Stimulated activated memory B cell treated with anti-CD40 and anti-IgM and Interleukin-4, amounts not matched to agents 10 μg/mL and 1 μg/mL and 100 μg/mL, for 72 hours (primary cell): ENCODE measurements at regions not wholly inside any gene's neighbourhood (a gene's known extent, or its start where the extent isn't known, plus 50 kb on each side); places are given as distances from the start of the nearest gene placed in this dataset.
"Not testable (repeated sequence)": the region's sequence is repeated elsewhere in the genome, so short reads cannot be mapped to it uniquely, and the experiment has no call there.

Experiments used
- ATAC-seq: fragments of 150-1000 bp; cut with Tn5 transposase; 2 replicates; pipeline ENCODE4 v1.10.0; 2021
- H3K27ac Mint-ChIP-seq: one replicate; pipeline ENCODE4 v1.8.0; 2022; ENCODE audit warnings: mild to moderate bottlenecking, mixed read lengths
- H3K27me3 Mint-ChIP-seq: one replicate; pipeline ENCODE4 v1.8.0; 2022; ENCODE audit warnings: mixed read lengths
- H3K36me3 Mint-ChIP-seq: one replicate; pipeline ENCODE4 v1.8.0; 2022; ENCODE audit warnings: mixed read lengths
- H3K4me1 Mint-ChIP-seq: one replicate; pipeline ENCODE4 v1.8.0; 2022; ENCODE audit warnings: mixed read lengths
- H3K4me3 Mint-ChIP-seq: one replicate; pipeline ENCODE4 v1.8.0; 2022; ENCODE audit warnings: mild to moderate bottlenecking, moderate library complexity, mixed read lengths
- H3K9me3 Mint-ChIP-seq: one replicate; pipeline ENCODE4 v1.8.0; 2022; ENCODE audit warnings: mixed read lengths

DNA sequence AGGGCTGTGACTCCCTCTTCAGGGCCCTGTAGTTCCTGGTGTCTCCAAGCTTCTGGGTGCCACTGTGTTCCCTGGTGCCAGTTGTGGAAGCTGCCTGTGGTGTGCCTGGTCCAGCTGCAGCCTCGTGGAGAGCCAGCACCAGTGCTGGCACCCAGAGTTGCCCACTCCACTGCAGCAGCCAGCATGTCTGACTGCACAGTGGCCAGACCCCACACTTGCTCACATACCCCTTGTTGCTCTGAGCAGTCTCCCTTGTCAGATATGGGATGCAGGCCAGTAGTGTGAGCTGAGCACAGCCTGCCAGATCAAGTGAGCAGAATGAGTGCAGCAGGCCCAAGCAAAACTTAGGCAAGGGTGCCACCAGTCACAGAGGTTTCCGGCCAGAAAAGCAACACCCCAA lies 108.6 kb downstream of the ZMAT1 start:
- ATAC-seq: no peak
- Mint-ChIP-seq H3K9me3 (peaks cover 3% of the 10 kb centered on the region), H3K27me3 (peaks cover 33% of the 10 kb centered on the region), H3K36me3 (no peaks in the 10 kb centered on the region), H3K4me1 (no peaks in the 10 kb centered on the region), H3K4me3 (no peak overlapping the region), H3K27ac (no peak overlapping the region)

- not testable (repeated sequence) for H3K9me3 Mint-ChIP-seq, H3K36me3 Mint-ChIP-seq, H3K4me1 Mint-ChIP-seq, ATAC-seq, H3K27ac Mint-ChIP-seq, H3K4me3 Mint-ChIP-seq
- H3K27me3 Mint-ChIP-seq: peaks cover 15% of the 10 kb centered on the region
Measured at GRCh38 chrX:101817739-101818138, 114.1 kb downstream of the ZMAT1 start.

GRCh38 chrX:101813200-101813599 lies 118.6 kb downstream of the ZMAT1 start:
- H3K4me3 Mint-ChIP-seq: no peak overlapping the region

GRCh38 chrX:101803451-101803850 lies 128.4 kb downstream of the ZMAT1 start:
- no peak for ATAC-seq
- Mint-ChIP-seq H3K27me3 (no peaks in the 10 kb centered on the region), H3K36me3 (no peaks in the 10 kb centered on the region), H3K9me3 (peaks cover 3% of the 10 kb centered on the region), H3K4me1 (no peaks in the 10 kb centered on the region), H3K4me3 (no peak overlapping the region), H3K27ac (no peak overlapping the region)

More at GRCh38 chrX:101813200-101813599, 118.6 kb downstream of the ZMAT1 start:
- Mint-ChIP-seq H3K27ac (no peak overlapping the region), H3K4me1 (no peaks in the 10 kb centered on the region), H3K27me3 (no peaks in the 10 kb centered on the region), H3K36me3 (no peaks in the 10 kb centered on the region), H3K9me3 (no peaks in the 10 kb centered on the region)
- no peak for ATAC-seq

DNA sequence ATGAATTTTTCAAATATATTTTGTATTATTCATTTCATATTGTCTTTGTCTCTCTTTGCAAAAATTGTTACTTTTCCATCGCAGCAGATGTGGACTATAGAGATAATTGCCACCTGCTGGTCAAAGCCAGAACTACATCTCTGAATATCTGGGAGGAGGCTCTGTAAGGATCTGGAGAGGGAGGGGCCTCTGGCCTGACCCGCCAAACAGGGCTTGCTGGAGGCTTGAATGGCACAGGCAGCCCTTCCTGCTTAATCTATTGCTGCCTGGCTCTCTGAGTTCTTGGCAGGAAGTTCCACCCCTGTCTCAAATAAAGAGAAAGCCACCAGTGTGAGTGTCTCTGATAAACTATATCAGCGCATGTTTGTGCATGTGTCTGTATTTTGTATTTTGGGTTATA lies 132.4 kb downstream of the ZMAT1 start:
- peak; percentile 95 for ATAC-seq
- H3K4me1 Mint-ChIP-seq: no peaks in the 10 kb centered on the region
- no peaks in the 10 kb centered on the region for H3K9me3 Mint-ChIP-seq
- H3K4me3 Mint-ChIP-seq: peak overlapping the region; percentile 38
- no peak overlapping the region for H3K27ac Mint-ChIP-seq
- no peaks in the 10 kb centered on the region for H3K27me3 Mint-ChIP-seq
- no peaks in the 10 kb centered on the region for H3K36me3 Mint-ChIP-seq

DNA sequence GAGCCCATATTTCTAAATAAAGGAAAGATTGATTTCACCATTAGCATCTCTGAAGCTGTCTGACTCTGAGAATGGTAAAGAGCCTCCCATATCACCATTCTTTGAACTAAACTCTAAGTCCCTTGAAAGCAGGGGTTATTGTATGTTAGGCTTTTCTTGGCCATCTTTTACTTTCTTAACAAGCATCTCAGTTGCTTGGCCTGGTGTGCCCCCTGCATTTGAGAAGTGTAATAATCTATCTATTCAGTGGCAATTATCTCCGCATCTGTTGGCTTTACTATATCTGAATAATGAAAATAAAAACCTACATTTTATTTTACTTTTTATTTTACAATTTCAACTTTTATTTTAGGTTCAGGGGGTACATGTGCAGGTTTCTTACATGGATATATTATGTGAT lies 128.3 kb upstream of the ARMCX2 start:
- no peaks in the 10 kb centered on the region for H3K36me3 Mint-ChIP-seq

GRCh38 chrX:101785142-101785541 lies 125.5 kb upstream of the ARMCX2 start:
- Mint-ChIP-seq H3K36me3 (no peaks in the 10 kb centered on the region), H3K27me3 (no peaks in the 10 kb centered on the region), H3K9me3 (no peaks in the 10 kb centered on the region), H3K4me1 (no peaks in the 10 kb centered on the region), H3K4me3 (no peak overlapping the region), H3K27ac (no peak overlapping the region)
- no peak for ATAC-seq

More for the DNA sequence above, 128.3 kb upstream of the ARMCX2 start:
- Mint-ChIP-seq H3K27me3 (no peaks in the 10 kb centered on the region), H3K4me1 (no peaks in the 10 kb centered on the region), H3K27ac (no peak overlapping the region), H3K9me3 (no peaks in the 10 kb centered on the region), H3K4me3 (no peak overlapping the region)
- no peak for ATAC-seq

DNA sequence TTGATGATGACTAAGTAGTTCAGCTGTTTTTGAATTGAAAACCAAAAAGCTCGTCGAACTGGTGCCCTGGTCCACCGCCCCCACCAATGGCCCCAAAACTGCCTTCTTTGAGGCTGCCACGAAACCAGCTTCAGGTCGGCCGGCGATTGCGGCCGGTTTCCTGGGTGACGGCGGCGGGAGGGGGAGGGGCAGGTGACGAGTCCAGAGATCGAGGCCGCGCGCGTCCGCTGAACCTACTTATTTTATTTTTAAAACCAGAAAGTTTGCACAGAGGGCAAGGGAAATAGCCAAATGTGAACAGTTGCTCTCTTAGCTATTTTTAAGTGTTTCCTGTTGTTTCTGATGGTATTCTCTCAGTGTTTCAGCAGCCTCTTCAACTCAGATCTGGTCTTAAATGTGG lies 120.8 kb upstream of the ARMCX2 start:
- H3K9me3 Mint-ChIP-seq, H3K27ac Mint-ChIP-seq, ATAC-seq, H3K27me3 Mint-ChIP-seq, H3K4me1 Mint-ChIP-seq, H3K4me3 Mint-ChIP-seq, H3K36me3 Mint-ChIP-seq: not testable (repeated sequence)

DNA sequence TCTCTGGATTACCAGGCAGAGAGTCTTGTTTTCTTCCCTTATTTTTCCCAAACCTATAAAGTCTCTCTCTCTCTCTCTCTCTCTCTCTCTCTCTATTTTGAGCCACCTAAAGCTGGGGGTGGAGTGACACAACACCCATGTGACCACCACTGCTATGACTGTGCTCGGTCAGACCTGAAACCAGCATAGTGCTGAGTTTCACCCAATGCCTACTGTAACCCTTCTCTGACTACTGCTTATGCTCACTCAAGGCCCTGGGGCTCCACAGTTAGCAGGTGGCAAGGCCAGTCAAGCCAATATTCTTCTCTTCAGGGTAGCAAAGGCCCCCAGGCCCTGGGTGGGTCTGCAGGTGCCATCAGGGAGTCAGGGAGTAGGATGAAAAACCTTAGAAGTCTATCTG lies 114.7 kb upstream of the ARMCX2 start:
- no peaks in the 10 kb centered on the region for H3K27me3 Mint-ChIP-seq
- peaks cover 6% of the 10 kb centered on the region for H3K9me3 Mint-ChIP-seq
- no peak overlapping the region for H3K27ac Mint-ChIP-seq
- no peaks in the 10 kb centered on the region for H3K4me1 Mint-ChIP-seq
- H3K36me3 Mint-ChIP-seq: no peaks in the 10 kb centered on the region
- ATAC-seq: no peak
- H3K4me3 Mint-ChIP-seq: no peak overlapping the region

GRCh38 chrX:101764538-101764937 lies 104.9 kb upstream of the ARMCX2 start:
- no peaks in the 10 kb centered on the region for H3K4me1 Mint-ChIP-seq
- H3K27ac Mint-ChIP-seq: no peak overlapping the region
- H3K36me3 Mint-ChIP-seq: no peaks in the 10 kb centered on the region
- no peak overlapping the region for H3K4me3 Mint-ChIP-seq
- no peak for ATAC-seq
- H3K27me3 Mint-ChIP-seq: no peaks in the 10 kb centered on the region
- H3K9me3 Mint-ChIP-seq: no peaks in the 10 kb centered on the region

DNA sequence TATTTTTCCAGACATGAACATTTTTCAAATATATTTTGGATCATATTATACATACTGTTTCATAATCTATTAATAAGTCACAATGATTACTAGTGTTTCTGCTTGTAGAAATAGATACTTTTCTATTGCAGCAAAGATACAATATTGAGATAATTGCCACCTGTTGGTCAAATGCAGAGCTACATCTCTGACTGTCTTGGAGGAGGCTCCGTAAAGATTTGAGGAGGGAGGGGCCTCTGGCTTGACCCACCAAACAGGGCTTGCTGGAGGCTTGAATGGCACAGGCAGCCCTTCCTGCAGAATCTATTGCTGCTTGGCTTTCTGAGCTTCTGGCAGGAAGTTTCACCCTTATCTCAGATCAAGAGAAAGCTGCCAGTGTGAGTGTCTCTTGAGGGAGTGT lies 99.3 kb upstream of the ARMCX2 start:
- no peaks in the 10 kb centered on the region for H3K27me3 Mint-ChIP-seq
- no peak overlapping the region for H3K4me3 Mint-ChIP-seq
- H3K4me1 Mint-ChIP-seq: no peaks in the 10 kb centered on the region
- H3K27ac Mint-ChIP-seq: no peak overlapping the region
- no peaks in the 10 kb centered on the region for H3K36me3 Mint-ChIP-seq
- no peaks in the 10 kb centered on the region for H3K9me3 Mint-ChIP-seq
- no peak for ATAC-seq

- ATAC-seq: no peak
- Mint-ChIP-seq H3K4me1 (no peaks in the 10 kb centered on the region), H3K27ac (no peak overlapping the region), H3K4me3 (no peak overlapping the region), H3K36me3 (no peaks in the 10 kb centered on the region), H3K9me3 (peaks cover 3% of the 10 kb centered on the region), H3K27me3 (peaks cover 16% of the 10 kb centered on the region)
Measured at GRCh38 chrX:101750744-101751143, 91.1 kb upstream of the ARMCX2 start.

DNA sequence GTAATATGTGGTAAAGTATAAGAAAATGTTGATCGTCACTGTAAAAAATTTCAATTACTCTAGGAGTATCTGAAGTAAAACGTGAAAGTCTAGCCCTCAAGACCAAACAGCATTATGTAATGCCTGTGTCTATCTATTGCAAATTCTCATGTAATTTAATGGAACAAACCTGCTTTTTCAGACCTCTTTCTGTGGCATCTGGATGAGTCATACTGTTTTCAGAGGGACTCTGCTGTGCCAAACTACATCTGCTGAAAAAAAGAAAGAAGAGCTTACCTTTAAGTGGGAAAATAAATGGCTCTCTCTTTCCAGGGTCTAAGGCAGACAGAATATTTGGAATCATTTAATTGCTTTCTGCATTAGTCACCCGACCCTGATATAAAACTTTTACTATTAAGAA lies 89.8 kb upstream of the ARMCX2 start:
- no peak for ATAC-seq
- no peaks in the 10 kb centered on the region for H3K36me3 Mint-ChIP-seq
- H3K9me3 Mint-ChIP-seq: peaks cover 3% of the 10 kb centered on the region
- H3K27ac Mint-ChIP-seq: no peak overlapping the region
- H3K4me3 Mint-ChIP-seq: no peak overlapping the region
- H3K4me1 Mint-ChIP-seq: no peaks in the 10 kb centered on the region
- H3K27me3 Mint-ChIP-seq: peaks cover 16% of the 10 kb centered on the region

GRCh38 chrX:101745046-101745445 lies 85.4 kb upstream of the ARMCX2 start:
- Mint-ChIP-seq H3K27me3 (no peaks in the 10 kb centered on the region), H3K36me3 (no peaks in the 10 kb centered on the region), H3K9me3 (no peaks in the 10 kb centered on the region), H3K4me1 (no peaks in the 10 kb centered on the region), H3K4me3 (no peak overlapping the region), H3K27ac (no peak overlapping the region)
- no peak for ATAC-seq

DNA sequence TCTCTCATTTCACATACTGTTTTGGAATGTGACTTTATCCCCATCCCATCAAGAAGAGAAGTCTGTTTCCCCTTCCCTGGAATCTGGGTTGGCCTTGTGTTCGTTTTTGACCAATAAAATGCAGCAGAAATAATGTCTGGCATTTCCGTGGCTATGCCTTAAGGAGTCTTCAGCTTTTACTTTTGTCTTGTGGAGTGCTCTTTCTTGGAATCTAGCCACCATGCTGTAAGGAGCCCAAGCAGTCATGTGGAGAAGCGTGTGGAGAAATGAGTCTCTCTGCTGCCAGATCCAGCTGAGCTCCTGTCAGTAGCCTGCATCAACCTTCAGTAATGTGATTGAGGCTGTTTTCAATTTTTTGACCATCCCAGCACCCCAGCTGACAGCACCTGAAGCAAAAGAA lies 84.4 kb upstream of the ARMCX2 start:
- H3K4me3 Mint-ChIP-seq: no peak overlapping the region
- no peaks in the 10 kb centered on the region for H3K9me3 Mint-ChIP-seq
- H3K27me3 Mint-ChIP-seq: no peaks in the 10 kb centered on the region
- ATAC-seq: no peak
- no peak overlapping the region for H3K27ac Mint-ChIP-seq
- H3K36me3 Mint-ChIP-seq: no peaks in the 10 kb centered on the region
- H3K4me1 Mint-ChIP-seq: no peaks in the 10 kb centered on the region

- no peaks in the 10 kb centered on the region for H3K4me1 Mint-ChIP-seq
- H3K27ac Mint-ChIP-seq: no peak overlapping the region
- no peaks in the 10 kb centered on the region for H3K27me3 Mint-ChIP-seq
- ATAC-seq: no peak
- no peaks in the 10 kb centered on the region for H3K9me3 Mint-ChIP-seq
- H3K4me3 Mint-ChIP-seq: no peak overlapping the region
- H3K36me3 Mint-ChIP-seq: no peaks in the 10 kb centered on the region
Measured at GRCh38 chrX:101740642-101741041, 81.0 kb upstream of the ARMCX2 start.

DNA sequence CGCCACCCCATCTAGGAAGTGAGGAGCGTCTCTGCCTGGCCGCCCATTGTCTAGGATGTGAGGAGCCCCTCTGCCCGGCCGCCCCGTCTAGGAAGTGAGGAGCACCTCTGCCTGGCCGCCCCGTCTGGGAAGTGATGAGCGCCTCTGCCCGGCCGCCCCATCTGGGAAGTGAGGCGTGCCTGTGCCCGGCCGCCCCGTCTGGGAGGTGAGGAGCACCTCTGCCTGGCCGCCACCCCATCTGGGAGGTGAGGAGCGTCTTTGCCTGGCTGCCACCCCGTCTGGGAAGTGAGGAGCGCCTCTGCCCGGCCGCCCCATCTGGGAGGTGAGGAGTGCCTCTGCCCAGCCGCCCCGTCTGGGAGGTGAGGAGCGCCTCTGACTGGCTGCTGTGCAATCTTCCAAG lies 79.2 kb upstream of the ARMCX2 start:
- H3K27me3 Mint-ChIP-seq, H3K36me3 Mint-ChIP-seq, H3K4me1 Mint-ChIP-seq, H3K4me3 Mint-ChIP-seq, ATAC-seq, H3K27ac Mint-ChIP-seq, H3K9me3 Mint-ChIP-seq: not testable (repeated sequence)
